Epithelial cell of esophagus (primary cell): ENCODE measurements at regions not wholly inside any gene's neighbourhood (a gene's known extent, or its start where the extent isn't known, plus 50 kb on each side); places are given as distances from the start of the nearest gene placed in this dataset.

Experiments
- DNase-seq: peaks from one replicate; pipeline ENCODE4 v3.0.0; 2010; ENCODE audit warnings: low read depth
- H3K4me3 ChIP-seq: 2 replicates; pipeline ENCODE4 v1.5.1; 2011; ENCODE audit warnings: mild to moderate bottlenecking, low read length, control low read depth
- CTCF ChIP-seq: IDR thresholded peaks from 2 replicates; pipeline ENCODE4 v1.5.1; 2011; ENCODE audit warnings: low read depth, mild to moderate bottlenecking, low read length, control low read depth, inconsistent platforms; ENCODE audit not compliant: insufficient read depth; ENCODE audit errors: missing control alignments

GRCh38 chr4:120329386-120329785 is 262.7 kb upstream of the MAD2L1 start:
- no peak for DNase-seq
- TF ChIP-seq CTCF, result no peak
- H3K4me3 ChIP-seq, result no peak overlapping the region

- TF ChIP-seq CTCF, result no peak
- DNase-seq, result no peak
- H3K4me3 ChIP-seq, result no peak overlapping the region
These were observed 260.6 kb upstream of the MAD2L1 start for GRCh38 chr4:120327276-120327675.

GRCh38 chr4:120319046-120319767 is 252.6 kb upstream of the MAD2L1 start:
- DNase-seq, result no peak
- TF ChIP-seq CTCF, result no peak
- no peak overlapping the region for H3K4me3 ChIP-seq

- DNase-seq, result no peak
- H3K4me3 ChIP-seq, result no peak overlapping the region
- no peak for TF ChIP-seq CTCF
These were observed 251.7 kb upstream of the MAD2L1 start for GRCh38 chr4:120318196-120318846.

GRCh38 chr4:120317713-120318112 is 251.1 kb upstream of the MAD2L1 start:
- no peak for DNase-seq
- no peak overlapping the region for H3K4me3 ChIP-seq
- TF ChIP-seq CTCF, result no peak

GRCh38 chr4:120316416-120316815 is 249.8 kb upstream of the MAD2L1 start:
- DNase-seq, result no peak
- H3K4me3 ChIP-seq, result no peak overlapping the region
- TF ChIP-seq CTCF, result no peak

- no peak for TF ChIP-seq CTCF
- no peak for DNase-seq
- H3K4me3 ChIP-seq, result no peak overlapping the region
These were observed 248.3 kb upstream of the MAD2L1 start for GRCh38 chr4:120314969-120315368.
